ENCODE measurements at regions not wholly inside any gene's neighbourhood (a gene's known extent, or its start where the extent isn't known, plus 50 kb on each side); places are given as distances from the start of the nearest gene placed in this dataset.

DNA sequence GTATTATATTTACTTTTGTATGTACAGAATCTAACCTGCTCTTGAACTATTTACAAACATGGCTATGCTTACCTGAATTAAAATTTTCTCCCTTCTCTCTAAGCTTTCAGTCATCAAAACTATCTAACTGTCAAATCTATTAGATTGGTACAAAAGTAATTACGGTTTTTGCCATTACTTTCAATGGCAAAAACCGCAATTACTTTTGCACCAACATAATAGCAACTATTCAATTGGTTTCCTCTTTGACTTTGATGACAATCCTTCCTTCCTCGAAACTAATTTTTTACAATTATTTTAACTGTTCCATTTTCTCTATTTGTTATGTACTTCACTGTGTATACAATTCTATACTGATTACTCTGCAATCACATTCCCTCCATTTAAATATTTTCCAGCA, 1019.4 kb upstream of the CDH2 start:
- no peak for FAIRE-seq
- no peaks in the 10 kb centered on the region for H3K9me3 ChIP-seq (ENCODE audit: low read length)
- POLR2A ChIA-PET: no interaction called here

More for the DNA sequence above, 1019.4 kb upstream of the CDH2 start:
- ATAC-seq (no peak), DNase-seq (ENCODE audit: low spot score) (no peak)
- Histone ChIP-seq H3K9ac (ENCODE audit: insufficient read depth, low read depth, low read length) (no peak overlapping the region), H3K4me2 (ENCODE audit: low read depth, low read length) (no peak overlapping the region), H4K20me1 (ENCODE audit: insufficient read depth, low read length) (no peaks in the 10 kb centered on the region), H3K27ac (ENCODE audit: extremely low read length, insufficient read depth, low read length) (no peak overlapping the region), H3K4me3 (replicated peaks in 1 of 3; ENCODE audit: insufficient read depth in 1 of 3, low read depth in 2 of 3, low read length in 3 of 3) (no peak overlapping the region), H3K79me2 (ENCODE audit: insufficient read depth, low read length) (no peaks in the 10 kb centered on the region), H3K36me3 (replicated peaks in 1 of 2; ENCODE audit: control insufficient read depth in 1 of 2, insufficient read depth in 2 of 2, low read length in 2 of 2) (no peaks in the 10 kb centered on the region), H3K27me3 (ENCODE audit: control insufficient read depth in 1 of 2, insufficient read depth in 2 of 2, low read length in 2 of 2) (no peaks in the 10 kb centered on the region), H2AFZ (ENCODE audit: low read length) (no peak overlapping the region), H3K4me1 (ENCODE audit: insufficient read depth, low read length) (peaks cover 8% of the 10 kb centered on the region; the same call in 1 of the 2 replicates)
- CTCF ChIA-PET (ENCODE audit: low intra/inter-chr PET ratio, low total read pairs): no interaction called here
- in situ Hi-C loops (cut with HindIII; ENCODE audit: extremely low pct_ligation_motif_present, low pct_unique_long_range_greater_than_20kb) (no loop called here), intact Hi-C loops (cut with micrococcal nuclease; ENCODE audit: unreplicated experiment) (no loop called here)
- TF ChIP-seq TAF1 (CRISPR knock-in tag; IDR thresholded peaks at IDR 0.05) (no peak), MLLT10 (CRISPR knock-in tag; IDR thresholded peaks at IDR 0.05) (no peak)
- TF ChIP-seq, protein P1, sequence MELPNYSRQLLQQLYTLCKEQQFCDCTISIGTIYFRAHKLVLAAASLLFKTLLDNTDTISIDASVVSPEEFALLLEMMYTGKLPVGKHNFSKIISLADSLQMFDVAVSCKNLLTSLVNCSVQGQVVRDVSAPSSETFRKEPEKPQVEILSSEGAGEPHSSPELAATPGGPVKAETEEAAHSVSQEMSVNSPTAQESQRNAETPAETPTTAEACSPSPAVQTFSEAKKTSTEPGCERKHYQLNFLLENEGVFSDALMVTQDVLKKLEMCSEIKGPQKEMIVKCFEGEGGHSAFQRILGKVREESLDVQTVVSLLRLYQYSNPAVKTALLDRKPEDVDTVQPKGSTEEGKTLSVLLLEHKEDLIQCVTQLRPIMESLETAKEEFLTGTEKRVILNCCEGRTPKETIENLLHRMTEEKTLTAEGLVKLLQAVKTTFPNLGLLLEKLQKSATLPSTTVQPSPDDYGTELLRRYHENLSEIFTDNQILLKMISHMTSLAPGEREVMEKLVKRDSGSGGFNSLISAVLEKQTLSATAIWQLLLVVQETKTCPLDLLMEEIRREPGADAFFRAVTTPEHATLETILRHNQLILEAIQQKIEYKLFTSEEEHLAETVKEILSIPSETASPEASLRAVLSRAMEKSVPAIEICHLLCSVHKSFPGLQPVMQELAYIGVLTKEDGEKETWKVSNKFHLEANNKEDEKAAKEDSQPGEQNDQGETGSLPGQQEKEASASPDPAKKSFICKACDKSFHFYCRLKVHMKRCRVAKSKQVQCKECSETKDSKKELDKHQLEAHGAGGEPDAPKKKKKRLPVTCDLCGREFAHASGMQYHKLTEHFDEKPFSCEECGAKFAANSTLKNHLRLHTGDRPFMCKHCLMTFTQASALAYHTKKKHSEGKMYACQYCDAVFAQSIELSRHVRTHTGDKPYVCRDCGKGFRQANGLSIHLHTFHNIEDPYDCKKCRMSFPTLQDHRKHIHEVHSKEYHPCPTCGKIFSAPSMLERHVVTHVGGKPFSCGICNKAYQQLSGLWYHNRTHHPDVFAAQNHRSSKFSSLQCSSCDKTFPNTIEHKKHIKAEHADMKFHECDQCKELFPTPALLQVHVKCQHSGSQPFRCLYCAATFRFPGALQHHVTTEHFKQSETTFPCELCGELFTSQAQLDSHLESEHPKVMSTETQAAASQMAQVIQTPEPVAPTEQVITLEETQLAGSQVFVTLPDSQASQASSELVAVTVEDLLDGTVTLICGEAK (IDR thresholded peaks at IDR 0.05): peak; percentile 91
- TF ChIP-seq, protein P1 (CRISPR knock-in tag; IDR thresholded peaks at IDR 0.05): no peak
- WGBS (ENCODE audit: low lambda C conversion rate): under 1% methylated on average over 3 of the region's 3 CpGs
- no TSS peak for BruUV-seq (replicated peaks)
